ENCODE measurements at regions not wholly inside any gene's neighbourhood (a gene's known extent, or its start where the extent isn't known, plus 50 kb on each side); places are given as distances from the start of the nearest gene placed in this dataset.

DNA sequence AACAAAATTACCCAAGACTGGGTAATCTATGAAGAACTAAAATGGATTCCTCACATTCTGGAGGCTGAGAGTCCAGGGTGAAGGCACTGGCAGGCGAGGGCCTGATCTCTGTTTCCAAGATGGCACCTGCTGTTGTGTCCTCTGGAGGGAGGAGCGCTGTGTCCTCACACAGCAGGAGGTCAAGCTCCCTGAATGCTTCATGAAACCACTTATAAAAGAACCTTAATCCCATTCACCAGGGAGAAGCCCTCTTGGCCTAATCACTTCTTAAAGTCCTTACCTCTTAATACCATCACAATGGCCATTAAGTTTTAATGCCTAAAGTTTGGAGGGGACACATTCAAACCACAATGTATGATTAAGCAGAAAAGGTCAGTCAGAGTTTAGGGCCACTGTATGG lies 172.4 kb downstream of the EMP1 start:
- DNase-seq (ENCODE audit: low read depth, low spot score), result no peak
- ChIA-PET POLR2A (no interaction called here), CTCF (interaction anchor here (1.2 kb wide), 1 partner anchor 21 kb away, joined by 3 read pairs; no protein-coding TSS in a partner anchor)
- H3K4me3 ChIP-seq (ENCODE audit: low read depth, low read length), result no peak overlapping the region
- TF ChIP-seq, protein P1, sequence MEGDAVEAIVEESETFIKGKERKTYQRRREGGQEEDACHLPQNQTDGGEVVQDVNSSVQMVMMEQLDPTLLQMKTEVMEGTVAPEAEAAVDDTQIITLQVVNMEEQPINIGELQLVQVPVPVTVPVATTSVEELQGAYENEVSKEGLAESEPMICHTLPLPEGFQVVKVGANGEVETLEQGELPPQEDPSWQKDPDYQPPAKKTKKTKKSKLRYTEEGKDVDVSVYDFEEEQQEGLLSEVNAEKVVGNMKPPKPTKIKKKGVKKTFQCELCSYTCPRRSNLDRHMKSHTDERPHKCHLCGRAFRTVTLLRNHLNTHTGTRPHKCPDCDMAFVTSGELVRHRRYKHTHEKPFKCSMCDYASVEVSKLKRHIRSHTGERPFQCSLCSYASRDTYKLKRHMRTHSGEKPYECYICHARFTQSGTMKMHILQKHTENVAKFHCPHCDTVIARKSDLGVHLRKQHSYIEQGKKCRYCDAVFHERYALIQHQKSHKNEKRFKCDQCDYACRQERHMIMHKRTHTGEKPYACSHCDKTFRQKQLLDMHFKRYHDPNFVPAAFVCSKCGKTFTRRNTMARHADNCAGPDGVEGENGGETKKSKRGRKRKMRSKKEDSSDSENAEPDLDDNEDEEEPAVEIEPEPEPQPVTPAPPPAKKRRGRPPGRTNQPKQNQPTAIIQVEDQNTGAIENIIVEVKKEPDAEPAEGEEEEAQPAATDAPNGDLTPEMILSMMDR (IDR thresholded peaks at IDR 0.05; ENCODE audit: insufficient read depth, low read length, missing control alignments), result no peak

DNA sequence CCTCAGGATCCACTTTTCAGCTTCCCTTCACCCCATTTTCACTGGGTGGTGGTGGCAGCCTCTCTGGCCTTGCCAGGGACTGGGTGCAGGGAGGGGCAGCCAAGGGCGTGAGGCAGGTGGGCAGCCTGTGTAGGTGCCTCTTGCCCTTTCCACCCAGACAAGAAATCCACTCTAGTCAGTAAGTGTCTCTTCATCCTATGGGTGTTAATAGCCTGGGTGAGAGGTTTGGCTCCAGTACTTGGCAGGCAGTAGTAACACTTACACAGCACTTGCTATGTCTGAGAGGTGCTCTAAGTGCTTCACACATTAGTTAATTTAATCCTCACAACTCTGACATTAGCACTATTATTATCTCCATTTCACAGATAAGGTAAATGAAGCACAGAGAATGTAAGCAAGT lies 171.9 kb downstream of the EMP1 start:
- CTCF ChIA-PET, result no interaction called here
- no peak for DNase-seq (ENCODE audit: low read depth, low spot score)
- POLR2A ChIA-PET, result no interaction called here
- TF ChIP-seq, protein P1 (IDR thresholded peaks at IDR 0.05; ENCODE audit: insufficient read depth, low read length, missing control alignments), result no peak
- H3K4me3 ChIP-seq (ENCODE audit: low read depth, low read length), result no peak overlapping the region

DNA sequence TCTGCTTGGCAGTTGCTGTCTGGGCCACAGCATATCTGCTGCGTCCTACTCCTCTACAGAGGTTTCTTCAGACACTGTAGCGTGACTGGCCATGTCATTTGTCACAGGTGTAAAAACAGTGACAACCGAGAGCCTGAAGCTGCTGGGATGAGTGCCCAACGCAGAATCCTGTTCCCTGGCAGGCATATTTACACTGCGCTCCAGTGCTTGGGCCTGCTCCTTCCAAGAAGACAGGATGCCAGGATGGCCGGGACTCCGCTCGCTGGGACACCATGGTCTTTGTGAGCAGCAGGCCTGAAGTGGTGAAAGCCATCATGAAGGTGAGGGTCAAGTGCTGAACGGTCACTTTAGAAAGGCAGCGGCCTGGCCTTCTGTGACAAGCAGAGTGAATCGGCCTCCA lies 171.4 kb downstream of the EMP1 start:
- DNase-seq (ENCODE audit: low read depth, low spot score), result no peak
- H3K4me3 ChIP-seq (ENCODE audit: low read depth, low read length), result no peak overlapping the region
- CTCF ChIA-PET, result no interaction called here
- TF ChIP-seq, protein P1 (IDR thresholded peaks at IDR 0.05; ENCODE audit: insufficient read depth, low read length, missing control alignments), result no peak
- POLR2A ChIA-PET, result no interaction called here

DNA sequence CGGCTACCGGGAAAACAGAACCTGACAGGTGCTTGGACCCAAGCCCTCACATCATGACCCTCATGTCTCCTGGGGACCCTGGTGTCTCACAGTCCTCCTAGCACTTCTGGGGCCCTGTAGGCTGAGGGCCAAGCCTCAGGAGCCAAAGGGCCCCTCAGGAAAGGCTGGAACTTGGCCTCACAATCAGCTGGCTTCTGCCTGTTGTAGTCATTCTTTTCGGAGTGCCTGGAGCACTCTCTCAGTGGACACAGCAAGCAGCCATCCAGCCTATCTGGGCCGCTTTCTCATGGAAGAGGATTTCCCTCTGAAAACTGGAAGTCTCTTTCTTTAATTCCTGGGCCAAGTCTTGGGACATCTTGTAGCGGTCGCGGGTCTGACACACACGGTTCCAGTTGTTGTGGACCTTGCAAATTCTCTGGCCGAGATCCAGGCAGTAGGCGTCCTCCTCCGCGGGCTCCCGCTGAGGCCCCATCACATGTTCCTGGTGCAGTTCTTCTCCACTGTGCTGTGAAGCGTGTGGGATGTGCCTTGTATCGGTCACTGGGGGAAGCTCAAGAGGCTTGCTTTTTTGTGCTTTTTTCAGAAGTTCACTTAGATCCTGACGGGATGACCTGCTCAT lies 169.3 kb downstream of the EMP1 start:
- DNase-seq (ENCODE audit: low read depth, low spot score), result no peak
- POLR2A ChIA-PET, result no interaction called here
- H3K4me3 ChIP-seq (ENCODE audit: low read depth, low read length), result no peak overlapping the region
- TF ChIP-seq, protein P1 (IDR thresholded peaks at IDR 0.05; ENCODE audit: insufficient read depth, low read length, missing control alignments), result no peak
- CTCF ChIA-PET, result interaction anchor here (1.6 kb wide), 1 partner anchor 87 kb away, joined by 4 read pairs; no protein-coding TSS in a partner anchor

DNA sequence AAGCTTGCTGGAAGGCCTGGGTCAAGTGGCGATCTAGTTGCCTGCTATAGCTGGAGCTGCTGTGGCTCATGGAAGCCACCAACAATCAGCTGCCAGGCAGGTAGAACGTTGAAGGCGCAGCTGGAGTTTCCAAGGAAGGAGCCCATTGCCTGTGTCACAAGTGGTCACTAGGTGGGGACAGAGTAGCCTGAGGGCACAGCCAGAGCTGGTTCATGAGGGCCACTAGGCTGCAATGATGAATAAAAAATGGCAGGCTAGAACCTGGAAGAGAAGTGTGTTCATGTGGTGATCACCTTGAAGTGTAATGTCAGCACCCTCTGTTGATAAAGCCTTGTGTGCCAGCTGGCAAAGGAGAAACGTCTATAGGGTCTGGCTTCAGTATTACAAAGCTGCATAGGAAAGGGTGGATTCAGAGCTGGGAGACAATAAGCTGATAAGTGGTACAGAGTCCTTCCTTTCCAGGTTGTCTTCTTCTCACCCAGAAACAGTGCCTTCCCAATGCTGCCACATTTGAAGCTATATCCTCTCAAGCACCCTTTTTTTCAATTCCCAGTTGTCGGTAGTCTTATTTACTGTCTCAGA lies 165.8 kb downstream of the EMP1 start:
- ChIA-PET CTCF (interaction anchor here (0.7 to 3.4 kb wide), 12 partner anchors 9 to 805 kb away, joined by 3 to 18 read pairs (median 7); no protein-coding TSS in a partner anchor), POLR2A (no interaction called here)
- no peak for DNase-seq (ENCODE audit: low read depth, low spot score)
- TF ChIP-seq, protein P1 (IDR thresholded peaks at IDR 0.05; ENCODE audit: insufficient read depth, low read length, missing control alignments), result peak; percentile 80
- no peak overlapping the region for H3K4me3 ChIP-seq (ENCODE audit: low read depth, low read length)

DNA sequence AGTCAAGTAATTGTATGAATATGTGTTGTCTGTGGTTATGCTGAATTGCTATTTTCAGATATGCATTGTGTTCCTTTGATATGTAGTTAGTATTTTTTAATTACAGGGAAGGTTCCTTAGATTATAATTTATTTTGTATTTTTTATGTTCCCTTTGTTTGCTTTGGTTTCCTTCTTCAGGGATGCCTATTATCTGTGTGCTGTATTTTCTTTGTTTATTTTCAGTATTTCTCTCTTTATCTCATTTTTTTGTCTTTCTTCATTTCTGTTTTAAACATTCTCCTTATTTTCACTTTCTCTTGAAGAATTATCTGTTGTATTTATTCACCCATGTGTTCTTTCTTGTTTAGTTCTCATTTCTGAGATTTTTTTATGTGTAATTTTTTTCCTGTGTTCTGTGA lies 163.1 kb downstream of the EMP1 start:
- CTCF ChIA-PET, result interaction anchor here (1.0 to 3.4 kb wide), 2 partner anchors 176 to 301 kb away, joined by 3 to 11 read pairs; no protein-coding TSS in a partner anchor
- POLR2A ChIA-PET, result no interaction called here
- TF ChIP-seq, protein P1 (IDR thresholded peaks at IDR 0.05; ENCODE audit: insufficient read depth, low read length, missing control alignments), result no peak

More for the DNA sequence above, 163.1 kb downstream of the EMP1 start:
- DNase-seq (ENCODE audit: low read depth, low spot score), result no peak
- no peak overlapping the region for H3K4me3 ChIP-seq (ENCODE audit: low read depth, low read length)
